Brain microvascular endothelial cell (primary cell): ENCODE measurements at regions not wholly inside any gene's neighbourhood (a gene's known extent, or its start where the extent isn't known, plus 50 kb on each side); places are given as distances from the start of the nearest gene placed in this dataset.

ENCODE experiments used
- DNase-seq: peaks from one replicate; pipeline ENCODE4 v3.0.0-alpha.2; 2020
- H3K27ac ChIP-seq: fragments of 250-450 bp; sonication (Bioruptor Pico); 2 replicates; pipeline ENCODE4 v1.5.1; 2020; ENCODE audit warnings: mild to moderate bottlenecking, moderate library complexity
- H3K27me3 ChIP-seq: fragments of 250-450 bp; sonication (Bioruptor Pico); replicated peaks from 2 replicates; pipeline ENCODE4 v1.5.1; 2020; ENCODE audit warnings: mild to moderate bottlenecking
- H3K36me3 ChIP-seq: fragments of 250-450 bp; sonication (Bioruptor Pico); replicated peaks from 2 replicates; pipeline ENCODE4 v1.5.1; 2020; ENCODE audit warnings: mild to moderate bottlenecking
- H3K4me3 ChIP-seq: 2 replicates; pipeline ENCODE4 v1.5.1; 2011; ENCODE audit warnings: low read depth, mild to moderate bottlenecking, control low read depth, low read length, moderate library complexity
- CTCF ChIP-seq: IDR thresholded peaks from 2 replicates; pipeline ENCODE4 v1.5.1; 2011; ENCODE audit warnings: low read depth, mild to moderate bottlenecking, moderate library complexity, low read length, control low read depth, inconsistent platforms; ENCODE audit errors: missing control alignments
- in situ Hi-C: cut with HindIII; loops from 2 replicates; pipeline ENCODE4 v1.10.0; 2017; ENCODE audit warnings: low sequenced_read_pairs, low pct_ligation_motif_present

- no peaks in the 10 kb centered on the region for H3K27me3 ChIP-seq
- H3K36me3 ChIP-seq = no peaks in the 10 kb centered on the region
- no peak overlapping the region for H3K4me3 ChIP-seq
- no peak overlapping the region for H3K27ac ChIP-seq
- in situ Hi-C loops = no loop called here
- DNase-seq = no peak
- no peak for TF ChIP-seq CTCF
These were observed 261.3 kb upstream of the RASGEF1B start for GRCh38 chr4:81732980-81733379.

DNA sequence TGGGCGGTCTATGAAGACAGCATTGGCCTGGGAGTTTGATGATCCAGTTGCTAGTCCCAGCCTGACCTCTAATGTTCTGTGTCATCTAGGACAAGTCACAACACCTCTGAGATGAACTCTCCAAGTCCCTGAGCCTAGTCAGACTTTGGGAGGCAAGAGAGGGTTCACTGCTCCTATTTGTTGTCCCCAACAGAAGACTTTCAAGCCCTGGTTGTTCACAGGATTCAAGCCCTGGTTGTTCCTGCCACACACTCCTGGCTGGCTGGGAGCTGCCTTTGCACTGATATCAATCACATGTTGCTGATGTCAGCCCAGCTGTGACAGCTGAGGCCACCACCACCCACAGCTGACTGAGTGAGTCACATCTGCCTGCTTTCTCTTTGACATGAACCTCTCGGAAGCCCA, 253.2 kb upstream of the RASGEF1B start:
- no peaks in the 10 kb centered on the region for H3K27me3 ChIP-seq
- no peak for TF ChIP-seq CTCF
- no peaks in the 10 kb centered on the region for H3K36me3 ChIP-seq
- H3K4me3 ChIP-seq = no peak overlapping the region
- no peak overlapping the region for H3K27ac ChIP-seq
- DNase-seq = peak; percentile 39
- in situ Hi-C loops = no loop called here

GRCh38 chr4:81723927-81724587, 252.3 kb upstream of the RASGEF1B start:
- no peaks in the 10 kb centered on the region for H3K27me3 ChIP-seq
- no peak for TF ChIP-seq CTCF
- no peak overlapping the region for H3K4me3 ChIP-seq
- peak; percentile 1 for DNase-seq
- H3K27ac ChIP-seq = no peak overlapping the region
- in situ Hi-C loops = no loop called here
- no peaks in the 10 kb centered on the region for H3K36me3 ChIP-seq

- H3K4me3 ChIP-seq = no peak overlapping the region
- no peak overlapping the region for H3K27ac ChIP-seq
- H3K27me3 ChIP-seq = no peaks in the 10 kb centered on the region
- TF ChIP-seq CTCF = no peak
- no peaks in the 10 kb centered on the region for H3K36me3 ChIP-seq
- in situ Hi-C loops = no loop called here
- DNase-seq = no peak
These were observed 251.5 kb upstream of the RASGEF1B start for GRCh38 chr4:81723019-81723884.

- H3K4me3 ChIP-seq = no peak overlapping the region
- no peaks in the 10 kb centered on the region for H3K36me3 ChIP-seq
- in situ Hi-C loops = no loop called here
- no peak for TF ChIP-seq CTCF
- H3K27ac ChIP-seq = no peak overlapping the region
- DNase-seq = no peak
- H3K27me3 ChIP-seq = no peaks in the 10 kb centered on the region
These were observed 250.7 kb upstream of the RASGEF1B start for GRCh38 chr4:81722290-81722851.
